Pons (tissue), 1 donor: ENCODE measurements at regions not wholly inside any gene's neighbourhood (a gene's known extent, or its start where the extent isn't known, plus 50 kb on each side); places are given as distances from the start of the nearest gene placed in this dataset.

Experiments used
- DNase-seq: peaks from one replicate; pipeline ENCODE4 v3.0.0-alpha.2; 2016; ENCODE audit warnings: low spot score

DNA sequence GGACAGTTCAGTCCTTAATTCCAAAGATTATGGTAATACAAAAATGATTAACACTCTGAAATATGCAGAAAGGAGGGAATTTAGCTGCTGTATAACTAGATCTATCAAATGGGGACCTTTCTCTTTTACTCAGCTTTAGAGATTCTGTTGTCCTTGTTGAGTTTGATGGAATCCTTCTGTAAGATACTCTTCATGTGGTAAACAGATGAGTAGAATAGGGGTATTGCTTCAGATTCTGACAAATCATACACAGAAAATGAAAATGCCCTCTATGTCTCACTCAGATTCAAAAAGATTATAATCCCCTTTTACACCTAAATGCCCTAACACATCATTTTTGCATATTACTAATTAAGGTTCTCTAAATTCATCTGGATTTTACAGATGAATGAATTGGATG lies 50.7 kb downstream of the ARHGAP35 start:
- DNase-seq = no peak

DNA sequence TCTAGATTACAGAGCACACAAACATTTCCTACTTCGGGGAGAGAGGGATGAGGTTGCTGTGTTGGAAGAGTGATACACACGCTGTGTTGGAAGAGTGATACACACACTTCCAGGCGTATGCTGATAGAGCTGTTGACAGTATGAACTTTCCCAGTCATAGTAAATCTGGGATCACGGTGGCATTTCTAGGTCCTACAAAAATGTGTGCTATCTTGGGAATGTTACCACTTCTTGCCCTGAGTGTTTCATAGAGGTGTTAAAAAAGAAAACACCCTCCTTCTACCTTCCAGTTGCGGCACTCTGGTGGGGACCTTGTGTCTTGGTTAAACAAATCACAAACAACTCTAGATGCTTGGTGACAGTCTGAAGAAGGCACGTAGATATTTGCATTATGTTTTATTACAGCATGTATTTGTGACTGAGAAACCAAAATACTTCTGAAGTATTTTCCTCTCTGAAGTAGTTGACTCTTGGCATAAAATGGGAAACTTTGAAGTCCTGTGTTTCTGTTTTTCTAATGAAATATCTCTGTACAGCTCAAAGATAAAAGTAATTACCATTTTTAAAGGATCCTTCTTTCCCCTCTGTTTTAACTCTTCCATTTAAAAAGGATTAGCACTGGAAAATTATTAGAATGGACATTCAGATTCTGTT lies 52.5 kb downstream of the ARHGAP35 start:
- no peak for DNase-seq

DNA sequence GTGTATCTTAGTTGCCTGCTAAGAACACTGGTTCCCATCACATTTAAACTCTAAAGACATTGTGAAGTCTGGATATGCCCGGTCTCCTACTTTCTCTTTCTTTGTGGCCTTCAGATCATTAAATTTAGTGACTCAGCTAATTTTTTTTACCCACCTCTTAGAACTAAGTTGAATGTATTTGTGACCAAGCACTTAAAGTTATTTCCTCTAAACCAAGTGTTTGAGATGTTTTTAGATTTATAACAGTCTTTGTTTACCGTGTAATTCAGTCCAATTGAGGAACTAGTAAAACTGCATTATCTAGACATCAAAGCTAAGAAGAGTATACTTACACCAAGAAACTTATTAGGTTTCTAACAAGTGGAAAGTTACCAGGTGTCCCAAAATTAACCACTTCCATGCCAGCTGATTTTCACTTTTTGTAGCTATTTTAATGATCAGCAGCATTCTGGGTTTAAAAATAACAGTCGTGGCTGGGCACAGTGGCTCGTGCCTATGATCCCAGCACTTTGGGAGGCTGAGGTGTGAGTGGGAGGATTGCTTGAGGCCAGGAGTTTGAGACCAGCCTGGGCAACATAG lies 53.1 kb downstream of the ARHGAP35 start:
- DNase-seq = no peak

DNA sequence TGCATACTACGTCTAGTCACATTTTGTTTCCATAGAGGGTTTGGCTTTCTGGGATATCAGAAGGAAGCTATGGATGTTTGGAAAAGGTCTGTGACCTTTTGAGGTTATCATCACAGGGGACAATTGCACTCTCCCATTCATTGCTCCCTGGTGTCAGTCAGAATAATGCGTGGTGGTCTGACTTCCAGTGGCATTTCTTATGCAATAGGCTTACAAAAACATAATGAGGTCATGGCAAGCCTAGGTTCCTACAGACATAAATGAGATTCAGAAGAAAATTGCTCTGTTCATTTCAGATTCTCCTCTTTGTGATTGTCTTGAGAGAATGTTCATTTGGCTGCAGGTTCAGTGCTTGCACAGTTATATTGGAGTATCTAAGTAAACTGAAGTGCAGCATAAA lies 54.6 kb downstream of the ARHGAP35 start:
- DNase-seq = no peak

DNA sequence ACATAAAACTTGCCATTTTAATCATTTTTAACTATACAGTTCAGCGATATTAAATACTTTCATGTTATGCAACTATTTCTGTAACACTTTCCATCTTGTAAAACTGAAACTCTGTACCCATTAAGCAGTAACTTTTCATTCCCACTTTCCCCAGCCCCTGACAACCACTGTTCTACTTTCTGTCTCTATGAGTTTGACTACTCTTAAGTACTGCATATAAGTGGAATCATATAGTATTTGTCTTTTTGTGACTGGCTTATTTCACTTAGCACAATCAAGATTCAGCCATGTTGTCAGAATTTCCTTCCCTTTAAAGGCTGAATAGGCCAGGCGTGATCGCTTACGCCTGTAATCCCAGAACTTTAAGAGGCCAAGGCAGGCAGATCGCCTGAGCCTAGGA lies 56.2 kb downstream of the ARHGAP35 start:
- no peak for DNase-seq

DNA sequence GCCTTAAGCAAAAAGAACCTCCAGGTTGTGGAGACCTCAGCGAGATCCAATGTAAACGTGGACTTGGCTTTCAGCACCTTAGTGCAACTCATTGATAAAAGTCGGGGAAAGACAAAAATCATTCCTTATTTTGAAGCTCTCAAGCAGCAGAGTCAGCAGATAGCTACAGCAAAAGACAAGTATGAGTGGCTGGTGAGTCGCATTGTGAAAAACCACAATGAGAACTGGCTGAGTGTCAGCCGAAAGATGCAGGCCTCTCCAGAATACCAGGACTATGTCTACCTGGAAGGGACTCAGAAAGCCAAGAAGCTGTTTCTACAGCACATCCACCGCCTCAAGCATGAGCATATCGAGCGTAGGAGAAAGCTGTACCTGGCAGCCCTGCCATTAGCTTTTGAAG lies 58.5 kb downstream of the ARHGAP35 start:
- no peak for DNase-seq

DNA sequence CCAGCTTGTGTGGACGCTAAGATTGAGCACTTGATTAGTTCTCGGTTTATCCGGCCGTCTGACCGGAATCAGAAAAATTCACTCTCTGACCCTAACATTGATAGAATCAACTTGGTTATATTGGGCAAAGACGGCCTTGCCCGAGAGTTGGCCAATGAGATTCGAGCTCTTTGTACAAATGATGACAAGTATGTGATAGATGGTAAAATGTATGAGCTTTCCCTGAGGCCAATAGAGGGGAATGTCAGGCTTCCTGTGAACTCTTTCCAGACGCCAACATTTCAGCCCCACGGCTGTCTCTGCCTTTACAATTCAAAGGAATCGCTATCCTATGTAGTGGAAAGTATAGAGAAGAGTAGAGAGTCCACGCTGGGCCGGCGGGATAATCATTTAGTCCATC lies 59.6 kb downstream of the ARHGAP35 start:
- DNase-seq = no peak

DNA sequence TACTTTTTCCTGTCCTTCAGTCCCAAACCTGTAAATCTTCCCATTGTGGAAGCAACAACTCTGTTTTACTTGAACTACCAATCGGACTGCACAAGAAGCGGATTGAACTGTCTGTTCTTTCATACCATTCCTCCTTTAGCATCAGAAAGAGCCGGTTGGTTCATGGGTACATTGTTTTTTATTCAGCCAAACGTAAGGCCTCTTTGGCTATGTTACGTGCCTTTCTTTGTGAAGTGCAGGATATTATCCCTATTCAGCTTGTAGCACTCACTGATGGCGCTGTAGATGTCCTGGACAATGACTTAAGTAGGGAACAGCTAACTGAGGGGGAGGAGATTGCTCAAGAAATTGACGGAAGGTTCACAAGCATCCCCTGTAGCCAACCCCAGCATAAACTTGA lies 60.3 kb downstream of the ARHGAP35 start:
- DNase-seq = no peak

DNA sequence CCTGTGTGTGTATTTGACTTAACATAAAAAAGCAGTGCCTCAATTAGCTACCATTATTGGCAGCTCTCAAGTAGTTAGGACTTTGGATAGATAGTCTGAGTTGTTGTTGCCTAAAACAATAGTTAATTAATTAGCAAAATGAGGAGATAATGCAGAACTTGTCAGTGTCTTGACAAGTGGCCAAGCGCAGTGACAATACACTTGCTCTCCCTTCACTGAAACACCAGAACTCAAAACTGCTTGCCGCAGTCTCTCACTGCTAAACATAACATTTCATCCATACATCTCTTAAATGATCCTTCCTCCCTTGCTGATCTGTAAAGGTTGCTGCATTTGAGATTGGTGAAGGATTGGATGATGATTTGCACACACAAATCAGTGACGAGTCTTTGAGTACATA lies 61.7 kb downstream of the ARHGAP35 start:
- DNase-seq = peak; percentile 76

DNA sequence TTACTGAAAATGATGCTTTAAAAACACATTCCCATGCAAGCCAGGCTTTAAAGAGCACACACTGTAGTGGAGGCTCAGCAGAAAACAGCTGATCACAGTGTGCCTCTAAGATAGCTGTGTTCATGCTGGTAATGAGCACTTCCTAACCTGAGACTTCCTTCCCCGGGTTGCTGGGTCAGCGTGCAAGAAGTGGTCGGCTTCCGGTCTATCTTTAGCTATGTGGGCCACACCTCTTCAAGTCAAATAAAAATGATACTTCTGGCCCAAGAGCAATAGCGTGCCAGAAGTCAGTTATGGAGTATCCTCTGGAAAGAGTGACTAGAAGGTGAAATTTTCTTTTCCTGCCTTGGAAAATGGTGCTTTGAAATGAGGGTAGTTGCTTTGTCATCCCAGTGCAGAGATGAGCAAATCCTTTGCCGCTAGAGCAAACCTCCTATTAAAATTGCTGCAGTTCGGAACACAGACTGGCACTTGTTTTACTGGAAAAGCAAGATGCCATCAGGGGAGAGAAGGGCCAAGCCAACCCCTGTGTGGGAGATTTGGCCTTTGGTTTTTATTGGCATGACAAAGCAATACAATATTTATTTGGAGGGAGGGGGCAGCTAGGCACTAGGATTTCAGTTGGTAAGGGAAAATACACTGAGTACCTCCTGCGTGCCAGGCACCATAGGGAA lies 64.2 kb downstream of the ARHGAP35 start:
- peak; percentile 51 for DNase-seq

DNA sequence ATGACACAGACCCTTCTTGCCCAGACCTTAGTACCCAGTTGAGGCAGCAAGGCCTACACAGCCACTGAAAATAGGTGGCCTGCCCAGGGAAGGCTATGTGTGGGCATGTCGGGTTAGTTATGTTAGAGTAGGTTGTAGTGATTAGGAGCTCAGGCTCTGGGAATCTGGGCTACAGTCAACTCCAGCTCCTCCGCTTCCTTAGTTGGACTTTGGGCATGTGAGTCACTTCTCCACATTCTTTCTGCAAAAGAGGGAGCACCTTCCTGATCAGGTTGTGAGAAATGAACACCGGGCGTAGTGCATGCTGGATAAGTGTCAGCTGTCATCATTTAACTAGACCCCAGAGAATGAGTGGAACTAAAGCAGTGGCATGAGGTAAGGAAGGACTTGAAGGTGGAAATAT lies 64.8 kb downstream of the ARHGAP35 start:
- no peak for DNase-seq

DNA sequence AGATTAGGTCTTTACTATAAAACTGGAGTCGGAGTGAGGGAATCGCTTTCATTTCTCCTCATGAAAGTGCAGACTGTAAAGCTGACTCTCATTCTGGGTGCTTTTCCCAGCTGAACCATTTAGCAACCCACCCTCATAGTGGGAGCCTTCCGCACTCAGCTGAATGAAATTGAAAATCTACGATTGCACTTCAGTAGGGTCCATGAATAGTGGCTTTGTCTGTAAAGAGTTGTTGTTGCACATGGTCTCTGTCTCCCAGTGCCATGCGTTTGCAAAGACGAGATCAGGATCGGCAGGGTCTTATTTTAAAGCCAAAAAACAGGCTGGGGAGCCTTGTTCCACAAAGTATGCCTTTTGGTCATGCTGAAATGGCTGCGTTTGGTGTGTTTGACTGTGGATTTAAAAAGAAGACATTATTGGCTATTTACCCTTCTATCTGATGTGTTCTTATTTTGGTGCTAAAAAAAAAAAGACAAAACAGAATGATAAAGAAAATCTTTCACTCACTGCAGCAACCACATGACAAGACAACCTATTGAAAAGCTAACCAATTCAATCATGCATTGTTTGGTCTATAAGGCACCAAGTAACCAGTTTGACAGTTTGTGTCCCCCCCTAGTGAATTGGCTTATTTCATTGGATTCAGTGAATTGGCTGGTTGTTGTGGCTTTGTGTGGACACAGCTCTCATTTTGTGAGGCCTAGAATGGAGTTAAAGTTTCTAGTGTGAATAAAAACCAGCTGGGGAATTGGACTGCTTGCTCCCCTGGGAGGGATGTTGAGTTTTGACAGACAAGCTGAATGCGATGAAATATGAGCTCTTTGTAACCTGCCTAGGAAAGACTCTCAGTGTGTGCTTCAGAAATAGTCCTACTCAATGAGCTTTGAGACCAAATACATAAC lies 65.6 kb downstream of the ARHGAP35 start:
- DNase-seq = peak; percentile 99

DNA sequence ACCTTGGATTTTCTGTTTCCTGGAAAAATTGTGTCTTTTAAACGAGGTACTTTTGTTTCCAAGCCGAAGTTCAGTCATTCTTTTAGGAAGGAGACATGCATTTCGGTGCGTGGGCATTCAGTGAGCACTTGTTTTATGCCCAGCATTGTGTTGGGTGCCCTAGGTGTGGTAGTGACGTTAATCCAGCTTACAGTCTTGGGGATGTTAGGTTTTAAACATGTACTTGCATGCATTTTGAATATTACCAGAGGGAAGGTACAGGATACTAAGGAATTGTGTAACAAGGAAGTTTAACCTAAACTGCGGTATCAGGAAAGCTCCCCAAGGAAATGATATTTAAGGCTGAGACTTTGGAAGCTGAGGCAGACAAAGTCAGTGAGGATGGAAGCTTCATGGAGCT lies 66.3 kb downstream of the ARHGAP35 start:
- no peak for DNase-seq

DNA sequence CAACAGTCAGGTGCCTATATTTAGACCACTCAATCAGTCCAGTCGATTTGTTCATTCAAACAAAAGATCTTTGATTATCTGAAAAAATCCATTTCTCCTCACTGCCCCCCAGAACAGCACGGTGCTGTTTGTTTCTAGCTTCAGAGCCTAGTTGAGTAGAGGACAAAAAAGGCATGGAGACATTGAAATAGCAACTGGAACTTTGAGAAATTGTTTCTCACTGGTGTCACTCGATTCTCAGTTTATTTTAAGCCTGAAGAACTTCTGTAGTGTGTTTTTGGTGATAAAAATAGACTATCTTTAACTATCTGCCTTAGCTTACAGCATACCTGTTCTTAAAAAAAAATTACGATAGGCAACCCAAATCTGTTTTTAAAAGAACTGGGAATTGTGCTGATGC lies 67.1 kb downstream of the ARHGAP35 start:
- DNase-seq = no peak

DNA sequence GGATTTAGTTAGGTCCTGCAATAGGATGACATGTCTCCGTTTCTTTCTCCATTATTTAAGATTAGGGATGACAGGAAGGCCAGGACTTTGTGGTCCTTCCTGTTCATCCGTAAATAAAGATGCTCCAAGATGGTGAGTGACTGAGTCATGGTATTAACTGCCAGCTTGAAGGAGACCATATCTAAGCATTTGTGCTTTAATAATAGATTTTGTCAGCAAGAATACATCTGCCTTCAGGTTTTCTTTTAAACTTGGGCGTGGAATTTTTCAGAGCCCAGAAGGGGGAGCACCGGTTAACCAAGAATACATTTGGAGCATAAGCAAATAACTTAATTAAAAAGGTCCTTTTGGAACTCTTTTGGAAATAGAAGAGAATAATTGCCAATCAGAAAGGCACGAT lies 68.2 kb downstream of the ARHGAP35 start:
- DNase-seq = no peak

DNA sequence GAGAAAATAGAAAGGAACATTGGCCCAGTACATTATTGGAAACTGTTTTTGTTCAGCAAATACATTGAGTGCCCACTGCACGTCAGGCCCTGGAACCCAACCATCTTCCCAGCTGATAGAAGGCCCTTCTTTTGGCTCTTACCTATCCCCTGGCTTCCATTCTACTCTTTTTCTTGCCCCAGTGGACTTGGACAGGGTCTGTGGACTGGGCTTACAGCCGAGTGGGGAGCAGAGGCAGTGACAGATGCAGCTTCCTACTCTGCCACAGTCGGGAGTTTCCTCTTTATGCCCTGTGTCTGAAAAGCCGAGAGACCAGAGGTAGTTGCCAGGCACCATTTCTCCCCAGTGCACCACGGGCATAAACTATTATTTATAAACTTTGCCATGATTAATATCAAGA lies 70.4 kb downstream of the ARHGAP35 start:
- DNase-seq = peak; percentile 75

DNA sequence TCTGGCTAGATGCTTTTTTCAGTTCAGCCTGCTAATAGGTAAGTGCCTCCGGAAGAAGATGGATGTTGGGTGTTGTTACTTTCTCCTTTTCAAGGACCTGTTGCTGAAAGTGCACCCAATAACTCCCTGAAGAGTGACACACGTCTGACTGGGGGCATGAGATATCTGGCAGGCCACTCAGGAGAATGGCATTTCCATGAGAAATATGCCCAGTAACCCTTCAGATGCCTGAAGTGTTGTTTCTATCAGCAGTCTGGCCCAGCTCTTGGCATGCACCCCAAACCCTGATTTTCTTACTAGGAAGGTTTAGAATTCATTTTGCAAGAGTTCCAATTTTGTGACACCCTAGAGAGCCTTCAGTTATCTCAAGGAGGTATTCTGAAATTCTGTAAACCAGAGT lies 71.5 kb downstream of the ARHGAP35 start:
- DNase-seq = no peak

DNA sequence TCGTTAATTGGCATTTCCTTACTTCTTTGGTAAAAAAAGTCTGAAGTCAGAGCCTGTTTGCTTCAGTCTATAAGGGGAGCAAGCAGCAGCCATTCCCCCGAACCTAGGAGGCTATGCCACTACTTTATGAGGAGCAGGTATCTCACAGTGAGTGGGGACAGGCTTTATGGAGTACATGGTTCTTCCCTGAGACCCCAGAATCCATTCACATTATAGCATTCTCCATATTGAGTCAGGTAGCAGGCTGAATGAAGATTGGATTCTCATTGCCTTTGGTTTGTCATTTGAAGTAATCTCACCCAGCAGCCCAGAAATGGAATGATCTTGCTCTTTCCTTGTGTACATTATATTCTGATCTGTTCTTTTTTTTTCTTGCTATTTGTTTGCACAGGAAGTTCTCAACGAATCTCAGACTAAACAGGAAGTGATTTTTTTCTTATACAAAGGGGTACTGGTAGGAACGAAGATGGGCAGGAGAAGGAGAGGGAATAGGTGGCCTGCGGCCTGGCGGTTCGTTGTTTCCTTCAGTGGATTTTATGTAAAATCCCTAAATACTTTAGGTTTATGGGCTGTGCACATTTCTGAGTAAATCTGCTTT lies 74.4 kb downstream of the ARHGAP35 start:
- DNase-seq = no peak

DNA sequence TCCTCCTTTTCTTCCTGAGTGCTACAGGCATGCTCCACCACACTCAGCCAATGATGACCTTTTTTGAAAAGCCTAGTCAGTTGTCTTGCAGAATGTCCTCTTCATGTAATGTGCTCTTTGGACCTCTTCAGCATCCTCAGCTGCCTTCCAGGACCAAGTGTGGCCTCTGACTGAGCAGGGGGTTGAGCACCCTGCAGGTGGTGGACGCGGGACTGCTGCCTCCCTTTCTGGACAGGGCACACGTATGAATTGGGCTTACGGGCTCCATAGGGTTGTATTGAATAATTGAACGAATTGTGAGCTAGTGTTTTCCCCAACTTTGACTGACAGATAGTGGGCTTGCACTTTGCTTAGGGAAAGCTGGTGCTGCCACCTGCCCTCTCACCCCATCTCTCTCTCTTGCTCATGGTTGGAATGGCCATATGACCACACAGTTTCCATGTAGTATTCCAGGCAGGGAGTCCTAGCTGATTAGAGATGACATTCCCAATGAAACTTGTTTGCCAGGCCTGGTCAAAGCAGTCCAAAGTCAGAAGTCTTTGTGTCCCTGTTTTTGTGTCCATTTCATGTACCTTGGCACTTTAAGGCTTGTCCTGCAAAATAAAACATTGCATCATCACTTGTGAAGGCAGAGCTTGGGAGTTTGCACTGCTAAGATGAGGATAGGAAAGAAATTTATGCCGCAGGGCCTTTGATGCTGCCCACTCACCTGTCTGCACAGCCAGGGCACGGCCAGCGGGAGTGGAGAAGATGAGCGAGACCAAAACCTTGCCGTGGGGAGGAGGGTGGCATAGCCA lies 76.3 kb upstream of the NPAS1 start:
- no peak for DNase-seq

DNA sequence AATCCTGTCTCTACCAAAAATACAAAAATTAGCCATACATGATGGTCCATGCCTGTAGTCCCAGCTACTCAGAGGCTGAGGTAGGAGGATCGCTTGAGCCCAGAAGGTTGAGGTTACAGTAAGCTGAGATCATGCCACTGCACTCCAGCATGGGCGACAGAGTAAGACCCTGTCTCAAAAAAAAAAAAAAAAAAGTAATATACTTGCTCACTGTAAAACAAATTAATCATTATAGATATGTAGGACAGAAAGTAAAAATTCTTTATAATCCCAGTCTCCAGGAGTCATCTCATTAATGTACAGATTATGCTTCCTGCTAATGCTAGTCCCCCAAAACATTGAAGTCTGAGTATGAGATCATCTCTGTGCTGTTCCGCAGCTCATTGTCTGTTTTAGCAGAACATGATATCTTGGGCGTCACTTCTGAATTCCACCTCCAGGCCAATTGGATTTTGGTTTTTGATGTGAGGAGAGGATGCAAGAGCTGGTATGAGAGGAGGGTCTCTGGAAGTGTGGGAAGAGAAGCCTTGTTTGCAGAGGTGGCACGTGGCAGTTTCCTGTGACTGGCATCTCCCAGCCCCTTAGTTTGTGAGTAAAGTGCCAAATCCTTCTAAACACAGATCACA lies 75.4 kb upstream of the NPAS1 start:
- DNase-seq = no peak
